HPDE6-E6E7 (cell line): ENCODE measurements at regions not wholly inside any gene's neighbourhood (a gene's known extent, or its start where the extent isn't known, plus 50 kb on each side); places are given as distances from the start of the nearest gene placed in this dataset.
A peak's percentile ranks its signal among the peaks of the same experiment; 100 is the strongest.

ENCODE experiments used
- DNase-seq: peaks from one replicate; pipeline ENCODE4 v3.0.0; 2011; ENCODE audit warnings: missing footprints; ENCODE audit errors: extremely low spot score

DNA sequence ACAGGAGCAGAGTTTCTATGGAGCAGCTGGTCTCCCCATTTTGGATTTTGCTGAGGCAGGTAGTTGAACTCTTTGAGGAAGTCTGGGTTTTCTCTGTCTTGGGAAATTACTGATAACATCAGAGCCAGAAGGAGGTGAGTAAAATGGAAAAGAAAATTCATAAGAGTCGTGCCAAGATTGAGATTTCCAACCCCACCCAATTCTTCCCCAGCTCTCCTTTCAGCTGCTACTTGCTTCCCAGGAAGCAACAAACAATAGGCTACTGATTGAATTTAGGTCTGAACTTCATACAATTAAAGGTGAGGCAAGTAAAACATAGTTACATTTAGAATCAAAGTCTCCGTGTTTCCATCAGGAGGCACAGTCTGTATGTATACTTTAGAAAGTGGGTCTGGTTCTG is 54.6 kb upstream of the EOLA2 start:
- DNase-seq, result no peak

GRCh38 chrX:149993989-149994388 is 55.7 kb upstream of the EOLA2 start:
- DNase-seq, result no peak

- no peak for DNase-seq
Observed at GRCh38 chrX:149996515-149996914, 58.2 kb upstream of the EOLA2 start.

DNA sequence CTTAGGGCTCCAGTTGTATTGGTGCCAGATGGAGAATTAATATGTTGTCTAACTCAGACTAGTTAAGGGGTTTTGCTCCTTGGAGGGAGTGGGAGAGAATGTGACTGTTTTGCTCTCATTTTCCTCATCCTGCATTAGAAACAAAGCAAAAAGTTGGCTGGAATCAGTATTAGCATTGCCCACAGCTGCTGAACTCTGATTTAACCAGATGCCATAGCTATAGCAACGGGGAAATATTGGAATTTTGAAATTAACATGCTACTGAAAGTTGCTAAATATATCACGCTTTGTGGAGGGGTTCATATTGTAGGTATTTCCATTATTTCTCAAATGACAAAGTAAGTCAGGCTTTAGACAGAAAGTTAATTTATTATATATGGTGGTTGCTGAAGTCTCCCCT is 66.7 kb upstream of the EOLA2 start:
- DNase-seq, result no peak

- no peak for DNase-seq
Observed at GRCh38 chrX:150007356-150007755, 69.1 kb upstream of the EOLA2 start.

DNA sequence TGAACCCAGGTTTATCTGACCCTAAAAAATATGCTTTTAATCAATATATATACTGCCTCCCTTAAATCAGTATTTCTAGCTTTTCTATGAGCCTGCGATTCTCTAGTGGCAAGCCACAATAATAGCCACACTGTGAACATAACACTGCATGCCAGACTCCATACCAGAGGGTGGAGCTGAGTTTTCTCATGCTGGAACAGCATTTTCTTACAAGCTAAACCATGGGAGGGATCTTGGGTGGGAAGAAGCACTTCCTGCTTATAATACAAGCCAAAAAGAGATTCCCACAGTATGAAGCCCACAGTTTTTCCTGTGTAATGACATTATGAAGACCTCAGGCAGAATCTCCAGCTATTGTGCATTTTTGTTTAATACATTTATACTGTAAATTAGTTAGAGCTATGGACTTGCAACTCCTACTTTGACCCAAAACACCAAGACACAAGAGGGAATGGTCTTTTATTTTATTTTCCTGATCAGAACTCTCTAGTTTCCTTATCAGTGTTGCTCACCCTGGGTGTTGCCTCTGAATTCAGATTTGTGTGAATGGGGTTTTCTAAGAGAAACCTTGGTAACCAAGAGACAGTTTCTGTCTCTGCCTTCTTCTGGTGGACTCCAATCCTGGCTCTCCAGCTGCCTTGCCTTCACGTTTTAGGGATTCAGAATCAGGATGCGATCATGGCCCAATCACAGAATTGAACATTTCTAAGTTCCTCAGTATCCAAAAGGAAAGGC is 74.5 kb upstream of the EOLA2 start:
- no peak for DNase-seq

DNA sequence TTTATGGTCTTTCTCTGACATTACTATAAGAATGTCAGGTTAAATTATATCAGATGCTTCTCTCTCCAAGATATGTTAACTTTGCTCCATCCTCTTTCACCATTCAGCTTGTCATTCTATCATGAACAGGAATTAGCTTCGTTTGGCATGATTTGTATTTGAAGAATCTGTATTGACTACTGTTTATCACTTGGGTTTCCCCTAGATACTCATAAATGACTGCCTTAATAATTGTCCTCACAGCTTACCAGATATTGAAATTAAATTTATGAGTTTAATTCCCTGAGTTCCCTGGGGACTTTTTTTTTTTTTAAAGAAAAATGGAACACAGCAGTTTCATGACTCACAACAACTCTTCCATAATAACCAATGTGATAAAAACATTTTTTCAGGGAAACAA is 76.2 kb upstream of the EOLA2 start:
- DNase-seq, result no peak

DNA sequence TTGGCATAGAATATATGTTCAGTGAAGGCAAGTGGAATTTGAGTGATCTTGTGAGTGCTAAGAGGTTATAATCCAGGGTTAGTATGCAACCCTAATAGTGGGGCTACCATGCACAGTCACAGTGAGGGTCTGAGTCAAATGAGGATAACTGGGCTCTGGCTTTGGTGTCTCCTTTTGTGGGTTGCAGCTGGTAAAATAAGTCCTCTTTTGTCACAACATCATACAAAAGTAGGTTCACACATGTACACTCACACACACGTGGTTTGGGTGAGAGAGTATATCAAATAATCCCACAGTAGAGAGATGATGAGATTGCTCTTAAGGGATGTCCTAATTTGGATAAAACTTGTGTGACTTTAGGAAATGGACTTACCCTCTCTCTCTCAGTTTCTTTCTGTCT is 79.6 kb upstream of the EOLA2 start:
- no peak for DNase-seq

DNA sequence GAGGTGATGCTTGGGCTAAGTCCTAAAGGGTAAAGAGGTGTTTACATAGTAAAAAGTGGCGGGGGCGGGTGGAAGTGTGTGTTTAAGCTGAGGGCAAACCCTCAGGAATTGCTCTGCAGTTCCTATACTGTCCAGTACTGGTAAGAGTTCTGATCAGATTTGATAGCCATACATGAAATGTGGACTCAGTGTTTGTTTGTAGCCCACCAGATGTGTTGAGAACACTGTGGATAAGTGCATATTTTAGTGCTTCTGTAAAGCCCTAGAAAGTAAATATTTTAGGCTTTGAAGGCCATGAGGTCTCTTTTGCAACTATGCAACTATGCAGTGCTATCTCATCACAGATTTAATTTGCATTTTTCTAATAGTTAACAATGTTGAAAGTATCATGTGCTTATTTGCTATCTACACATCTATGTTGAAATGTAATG is 80.7 kb upstream of the EOLA2 start:
- DNase-seq, result no peak

DNA sequence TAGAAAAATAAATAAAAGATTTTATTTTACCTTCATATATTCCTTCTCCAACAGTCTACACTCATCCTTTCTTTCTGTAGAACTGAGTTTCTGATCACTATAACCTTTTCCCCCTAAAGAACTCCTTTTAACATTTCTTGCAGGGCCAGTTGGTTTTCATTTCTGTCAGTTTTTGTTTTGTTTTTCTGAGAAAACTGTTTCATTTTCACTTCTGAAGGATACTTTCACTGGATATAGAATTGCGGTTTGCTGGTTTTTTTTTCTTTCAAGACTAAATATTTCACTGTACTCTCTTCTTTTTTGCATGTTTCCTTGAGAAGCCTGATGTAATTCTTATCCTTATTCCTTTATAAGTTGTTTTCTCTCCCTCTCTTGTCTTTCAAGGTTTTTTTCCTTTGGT is 90.4 kb upstream of the EOLA2 start:
- DNase-seq, result no peak

DNA sequence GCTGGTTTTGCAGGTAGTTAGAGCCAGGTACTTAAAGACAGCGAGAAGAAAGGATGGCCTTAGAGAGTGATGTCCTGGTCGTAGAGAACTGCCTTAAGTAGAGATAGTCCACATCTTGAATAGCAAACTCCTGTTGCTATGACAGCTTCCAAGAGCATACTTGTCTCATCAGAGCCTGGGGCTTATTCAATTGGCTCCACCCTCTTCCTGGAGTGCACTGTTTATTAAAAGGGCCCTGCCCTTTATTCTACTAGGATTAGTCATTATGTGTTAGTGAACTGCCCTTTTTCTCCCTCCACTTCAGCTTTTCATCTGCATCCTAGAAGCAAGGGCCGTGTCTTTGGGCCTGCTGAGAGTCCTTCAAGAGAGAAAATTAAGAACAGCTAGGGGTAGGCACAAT is 94.5 kb upstream of the EOLA2 start:
- peak; percentile 77 for DNase-seq

DNA sequence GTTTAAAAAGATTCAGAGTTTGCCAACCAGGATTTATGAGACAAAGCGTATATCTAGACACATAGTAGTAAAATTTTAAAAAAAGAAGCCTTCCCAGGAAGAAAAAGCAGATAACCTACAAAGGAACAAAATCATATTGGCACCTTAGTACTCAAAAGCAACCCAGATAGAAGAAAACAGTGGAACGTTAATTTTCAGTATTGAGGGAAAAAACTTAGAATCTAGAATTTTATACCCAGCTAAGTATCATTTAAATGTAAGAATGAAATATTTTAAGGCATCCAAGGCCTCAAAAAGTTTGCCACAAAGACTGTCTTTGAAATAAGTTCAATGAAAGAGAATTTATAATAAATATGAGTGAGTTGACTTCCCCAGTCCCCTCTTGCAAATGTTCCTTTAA is 96.5 kb upstream of the EOLA2 start:
- DNase-seq, result no peak

DNA sequence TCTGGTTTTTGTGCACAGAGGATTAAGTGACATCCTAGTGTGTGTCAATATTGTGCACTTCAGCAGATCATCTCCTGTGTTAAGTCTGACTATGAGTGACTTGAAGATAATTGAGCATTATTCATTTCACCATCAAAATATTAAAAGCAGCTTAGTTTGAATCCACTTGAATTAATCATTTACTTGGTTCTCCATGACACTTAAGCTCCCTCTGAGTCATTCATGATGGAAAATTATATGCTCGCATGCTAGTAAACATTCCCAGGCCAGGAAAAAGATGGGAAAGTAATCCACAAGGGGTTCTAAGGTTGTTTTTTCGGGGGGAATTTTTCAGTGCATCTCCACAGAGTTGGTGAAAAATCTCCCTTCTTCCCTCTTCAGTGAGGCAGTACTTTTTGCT is 97.2 kb upstream of the EOLA2 start:
- DNase-seq, result no peak

DNA sequence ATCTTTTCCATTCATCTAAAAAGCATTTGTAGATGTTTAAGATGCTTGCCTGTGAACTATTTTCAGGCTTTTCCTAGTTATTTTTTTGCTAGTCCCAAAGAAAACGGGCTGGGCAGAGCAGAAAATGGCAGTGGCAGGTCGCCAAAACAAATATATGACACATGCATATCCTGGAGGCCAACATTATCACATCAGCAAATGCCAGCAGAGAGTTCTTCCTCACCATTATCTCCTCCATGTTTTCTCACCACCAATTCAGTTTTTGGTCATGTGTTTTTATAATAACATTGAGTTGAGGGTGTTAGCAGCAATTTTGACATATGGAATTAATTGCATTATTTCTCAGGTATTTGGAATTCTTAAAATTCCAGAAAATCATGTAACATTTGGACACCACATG is 97.9 kb upstream of the EOLA2 start:
- DNase-seq, result peak; percentile 42

DNA sequence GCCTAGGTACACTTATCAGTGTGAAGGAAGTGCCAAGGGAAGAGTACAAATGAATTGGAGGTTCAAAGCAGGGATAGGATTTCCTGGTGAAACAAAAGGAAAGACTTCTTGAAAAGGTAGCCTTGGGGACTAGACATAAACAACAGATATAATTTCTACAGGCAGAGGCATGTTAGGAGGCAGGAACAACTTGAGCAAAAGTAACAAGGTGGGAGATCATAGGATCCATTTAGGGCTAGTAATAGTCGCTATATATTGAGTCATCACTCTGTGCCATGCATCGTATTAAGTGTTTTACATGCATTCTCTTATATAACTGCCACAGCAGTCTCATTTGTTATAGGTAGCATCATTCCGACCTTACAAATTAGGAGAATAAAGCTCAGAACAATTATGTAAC is 98.3 kb upstream of the EOLA2 start:
- DNase-seq, result no peak

- no peak for DNase-seq
Observed at GRCh38 chrX:150037041-150037440, 98.8 kb upstream of the EOLA2 start.

- no peak for DNase-seq
Observed at GRCh38 chrX:150038315-150038714, 100.0 kb upstream of the EOLA2 start.

DNA sequence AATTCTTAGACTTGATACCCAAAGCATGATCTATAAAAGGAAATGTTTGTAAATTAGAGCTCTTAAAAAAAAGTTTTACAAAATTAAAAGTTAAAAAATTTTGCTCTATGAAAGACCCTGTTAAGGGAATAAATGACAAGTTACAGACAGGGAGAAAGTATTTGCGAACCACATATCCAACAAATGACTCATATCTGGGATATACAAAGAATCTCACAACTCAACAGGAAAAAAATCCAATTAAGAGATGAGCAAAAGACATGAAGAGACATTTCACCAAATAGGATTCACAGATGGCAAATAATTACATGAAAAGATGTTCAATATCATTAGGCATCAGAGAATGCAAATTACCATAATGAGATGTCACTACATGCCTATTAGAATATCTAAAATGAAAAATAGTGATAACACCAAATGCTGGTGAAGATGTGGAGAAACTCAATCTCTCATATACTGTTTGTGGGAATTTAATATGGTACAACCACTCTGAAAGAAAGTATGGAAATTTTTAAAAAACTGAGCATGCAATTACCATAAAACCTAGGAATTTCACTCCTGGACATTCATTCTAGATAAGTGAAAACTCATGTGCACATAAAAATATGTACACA is 100.8 kb upstream of the EOLA2 start:
- DNase-seq, result no peak

DNA sequence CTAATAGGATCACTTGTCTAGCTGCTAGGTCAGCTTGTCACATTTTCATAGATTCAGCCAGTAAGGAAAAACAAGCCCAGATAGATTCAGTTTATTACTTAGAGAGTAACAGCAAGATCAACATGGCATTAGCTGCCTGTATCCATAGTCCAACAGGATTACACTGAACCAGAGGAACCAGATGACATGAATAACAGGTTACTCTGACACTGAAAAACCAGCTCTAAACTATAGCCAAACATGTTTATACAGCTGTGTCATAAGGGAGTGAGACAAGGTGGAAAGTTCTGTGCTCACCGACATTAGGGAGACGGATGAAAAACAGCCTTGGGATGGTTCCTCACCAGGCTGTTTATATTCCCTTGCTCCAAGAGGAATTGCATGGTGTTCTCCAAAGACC is 102.9 kb upstream of the EOLA2 start:
- DNase-seq, result no peak

GRCh38 chrX:150044556-150044955 is 106.3 kb upstream of the EOLA2 start:
- DNase-seq, result no peak

DNA sequence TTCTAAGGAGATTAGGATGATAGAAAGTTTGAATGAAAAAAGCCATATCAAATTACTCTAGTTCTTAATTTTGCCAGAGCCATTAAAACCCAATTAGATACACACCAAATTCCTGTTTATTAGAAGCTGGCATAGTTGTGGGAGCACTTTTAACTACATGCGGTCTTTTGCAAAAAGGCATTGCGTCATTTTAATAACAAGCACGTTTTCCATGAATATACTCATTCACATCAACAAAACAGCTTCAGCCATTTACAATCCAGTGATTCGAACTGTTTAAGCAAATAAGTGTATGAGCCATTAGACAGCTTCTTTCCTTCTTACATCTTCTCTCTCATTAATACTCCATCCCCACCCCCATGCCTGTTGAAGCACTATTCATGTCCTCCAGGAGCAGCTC is 109.5 kb upstream of the EOLA2 start:
- DNase-seq, result no peak

GRCh38 chrX:150049647-150050046 is 111.4 kb upstream of the EOLA2 start:
- no peak for DNase-seq

GRCh38 chrX:150050387-150050786 is 112.1 kb upstream of the EOLA2 start:
- DNase-seq, result no peak

DNA sequence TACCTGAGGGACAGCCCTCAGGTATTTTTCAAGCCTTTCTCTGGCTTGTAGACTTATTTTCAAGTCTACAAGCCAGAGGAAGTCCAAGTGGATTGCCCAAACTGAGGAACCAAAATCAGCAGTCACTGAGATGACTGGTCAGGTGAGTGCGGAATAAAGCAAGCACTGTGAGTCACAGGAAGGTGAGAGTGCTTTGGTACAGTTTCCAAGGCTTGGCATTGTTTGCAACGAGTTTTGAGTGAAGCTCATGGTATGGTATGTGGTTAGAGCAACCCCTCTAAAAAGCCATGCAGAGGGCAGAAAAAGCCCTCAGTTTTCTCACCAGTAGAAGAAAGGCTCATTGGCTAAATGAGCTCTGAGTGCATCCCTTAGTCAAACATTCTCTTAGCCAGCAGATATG is 112.8 kb upstream of the EOLA2 start:
- peak; percentile 58 for DNase-seq
